Loucy (cell line): ENCODE measurements at regions not wholly inside any gene's neighbourhood (a gene's known extent, or its start where the extent isn't known, plus 50 kb on each side); places are given as distances from the start of the nearest gene placed in this dataset.
A peak's percentile ranks its signal among the peaks of the same experiment; 100 is the strongest.
"Not testable (repeated sequence)": the region's sequence is repeated elsewhere in the genome, so short reads cannot be mapped to it uniquely, and the experiment has no call there.

Experiments used
- H2AFZ ChIP-seq: fragments of 200-600 bp; sonication (generic); 2 replicates; pipeline ENCODE4 v1.6.0; 2016; ENCODE audit warnings: antibody characterized with exemption, mild to moderate bottlenecking, low read length, moderate library complexity
- H3F3A ChIP-seq: fragments of 200-600 bp; 2 replicates; pipeline ENCODE4 v1.6.0; 2016; ENCODE audit warnings: antibody characterized with exemption, low read depth, mild to moderate bottlenecking
- H3K27me3 ChIP-seq: fragments of 200-600 bp; sonication (generic); 2 replicates; pipeline ENCODE4 v1.6.1; 2014; ENCODE audit warnings: low read length, mild to moderate bottlenecking; ENCODE audit not compliant: insufficient read depth, poor library complexity, severe bottlenecking
- H3K36me3 ChIP-seq: fragments of 200-600 bp; sonication (generic); 2 replicates; pipeline ENCODE4 v1.6.1; 2016; ENCODE audit warnings: low read length; ENCODE audit not compliant: insufficient read depth
- H3K4me1 ChIP-seq: fragments of 200-600 bp; sonication (generic); 2 replicates; pipeline ENCODE4 v1.5.1; 2014; ENCODE audit warnings: low read length, mild to moderate bottlenecking; ENCODE audit not compliant: insufficient read depth, poor library complexity, severe bottlenecking
- H3K4me2 ChIP-seq: fragments of 200-600 bp; sonication (generic); 2 replicates; pipeline ENCODE4 v1.6.0; 2014; ENCODE audit warnings: antibody characterized with exemption, low read length, low read depth, mild to moderate bottlenecking; ENCODE audit not compliant: poor library complexity, severe bottlenecking
- H3K4me3 ChIP-seq: fragments of 200-600 bp; sonication (generic); 2 replicates; pipeline ENCODE4 v1.5.1; 2014; ENCODE audit warnings: low read length, mild to moderate bottlenecking, mixed read lengths; ENCODE audit not compliant: poor library complexity, severe bottlenecking
- H3K79me2 ChIP-seq: fragments of 200-600 bp; sonication (generic); 2 replicates; pipeline ENCODE4 v1.6.1; 2014; ENCODE audit warnings: low read length; ENCODE audit not compliant: insufficient read depth
- H3K9ac ChIP-seq: fragments of 200-600 bp; sonication (generic); 2 replicates; pipeline ENCODE4 v1.6.0; 2014; ENCODE audit warnings: mild to moderate bottlenecking, low read depth, low read length, moderate library complexity; ENCODE audit not compliant: poor library complexity, severe bottlenecking
- H3K9me2 ChIP-seq: fragments of 200-600 bp; sonication (generic); replicated peaks from 2 replicates; pipeline ENCODE4 v1.6.1; 2016; ENCODE audit warnings: low read depth, low read length, mixed read lengths
- H3K9me3 ChIP-seq: fragments of 200-600 bp; sonication (generic); 2 replicates; pipeline ENCODE4 v1.6.1; 2014; ENCODE audit warnings: mild to moderate bottlenecking, antibody characterized with exemption, low read length, low read depth; ENCODE audit not compliant: insufficient read depth
- H4K20me1 ChIP-seq: fragments of 200-600 bp; sonication (generic); 2 replicates; pipeline ENCODE4 v1.6.0; 2014; ENCODE audit warnings: antibody characterized with exemption, low read length, mild to moderate bottlenecking; ENCODE audit not compliant: insufficient read depth, poor library complexity, severe bottlenecking
- EZH2phosphoT487 ChIP-seq: fragments of 200-600 bp; IDR thresholded peaks from 2 replicates; pipeline ENCODE4 v1.6.1; 2018; ENCODE audit warnings: antibody characterized with exemption, mild to moderate bottlenecking, moderate library complexity, borderline replicate concordance
- TF ChIP-seq, protein P1 (sequence below): fragments of 200-600 bp; sonication (generic); conservative IDR thresholded peaks from 2 replicates; pipeline ENCODE4 v1.5.1; 2014; ENCODE audit warnings: mild to moderate bottlenecking, antibody characterized with exemption, low read length

DNA sequence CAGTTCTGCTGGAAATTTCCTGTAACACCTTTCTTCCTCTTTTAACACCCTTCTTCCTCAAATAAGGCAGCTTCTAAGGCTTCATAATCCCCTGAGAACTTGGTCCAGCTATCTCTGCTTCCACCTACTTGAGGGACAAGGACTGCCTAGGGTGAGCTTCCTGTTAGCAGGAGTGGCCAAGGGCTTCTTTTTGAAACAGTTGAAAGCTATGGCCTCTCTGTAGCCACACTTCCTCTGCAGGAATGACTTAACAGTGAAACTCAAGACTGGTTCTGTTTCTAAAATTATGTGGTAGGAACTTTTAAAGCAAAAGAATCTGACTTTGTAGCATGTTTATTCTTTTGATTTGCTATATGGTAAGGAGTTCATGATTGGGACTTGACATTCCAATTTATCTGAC is 108.5 kb upstream of the WDR1 start:
- H3K9me2 ChIP-seq: no peaks in the 10 kb centered on the region
- no peaks in the 10 kb centered on the region for H3K79me2 ChIP-seq
- H4K20me1 ChIP-seq: no peaks in the 10 kb centered on the region
- no peak overlapping the region for H3K4me3 ChIP-seq
- H3K9ac ChIP-seq: no peak overlapping the region
- no peaks in the 10 kb centered on the region for H3K9me3 ChIP-seq
- no peak overlapping the region for H3K4me2 ChIP-seq
- H3K27me3 ChIP-seq: no peaks in the 10 kb centered on the region
- no peaks in the 10 kb centered on the region for H3K36me3 ChIP-seq
- peaks cover 7% of the 10 kb centered on the region for H3K4me1 ChIP-seq
- H3F3A ChIP-seq: no peaks in the 10 kb centered on the region
- no peak for TF ChIP-seq EZH2phosphoT487
- TF ChIP-seq, protein P1, sequence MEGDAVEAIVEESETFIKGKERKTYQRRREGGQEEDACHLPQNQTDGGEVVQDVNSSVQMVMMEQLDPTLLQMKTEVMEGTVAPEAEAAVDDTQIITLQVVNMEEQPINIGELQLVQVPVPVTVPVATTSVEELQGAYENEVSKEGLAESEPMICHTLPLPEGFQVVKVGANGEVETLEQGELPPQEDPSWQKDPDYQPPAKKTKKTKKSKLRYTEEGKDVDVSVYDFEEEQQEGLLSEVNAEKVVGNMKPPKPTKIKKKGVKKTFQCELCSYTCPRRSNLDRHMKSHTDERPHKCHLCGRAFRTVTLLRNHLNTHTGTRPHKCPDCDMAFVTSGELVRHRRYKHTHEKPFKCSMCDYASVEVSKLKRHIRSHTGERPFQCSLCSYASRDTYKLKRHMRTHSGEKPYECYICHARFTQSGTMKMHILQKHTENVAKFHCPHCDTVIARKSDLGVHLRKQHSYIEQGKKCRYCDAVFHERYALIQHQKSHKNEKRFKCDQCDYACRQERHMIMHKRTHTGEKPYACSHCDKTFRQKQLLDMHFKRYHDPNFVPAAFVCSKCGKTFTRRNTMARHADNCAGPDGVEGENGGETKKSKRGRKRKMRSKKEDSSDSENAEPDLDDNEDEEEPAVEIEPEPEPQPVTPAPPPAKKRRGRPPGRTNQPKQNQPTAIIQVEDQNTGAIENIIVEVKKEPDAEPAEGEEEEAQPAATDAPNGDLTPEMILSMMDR: no peak
- H2AFZ ChIP-seq: peak overlapping the region; percentile 49; the same call in 1 of the 2 replicates

DNA sequence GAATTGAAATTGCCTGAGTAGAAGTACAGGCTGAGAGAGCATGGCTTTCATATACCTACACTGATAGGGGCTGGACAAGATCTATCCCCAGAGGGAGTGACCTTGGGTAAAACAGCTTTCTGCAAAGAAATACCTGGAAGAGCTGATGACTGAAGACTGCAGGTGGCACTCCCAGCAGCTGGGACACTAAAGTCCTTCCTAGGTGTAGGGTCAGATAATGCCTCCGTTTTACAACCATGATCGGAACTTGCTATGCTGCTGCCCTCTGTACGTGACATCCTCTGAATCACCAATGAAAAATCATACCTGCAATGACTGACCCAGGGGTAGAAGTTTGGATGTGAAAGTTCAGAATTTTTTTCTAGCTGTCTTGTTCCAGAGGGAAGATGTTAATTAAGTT is 107.2 kb upstream of the WDR1 start:
- no peak overlapping the region for H3K4me2 ChIP-seq
- no peaks in the 10 kb centered on the region for H3K79me2 ChIP-seq
- peaks cover 7% of the 10 kb centered on the region for H3K4me1 ChIP-seq
- TF ChIP-seq EZH2phosphoT487: no peak
- TF ChIP-seq, protein P1: no peak
- H3K9me2 ChIP-seq: no peaks in the 10 kb centered on the region
- no peaks in the 10 kb centered on the region for H3F3A ChIP-seq
- no peaks in the 10 kb centered on the region for H3K27me3 ChIP-seq
- no peaks in the 10 kb centered on the region for H3K9me3 ChIP-seq
- H3K36me3 ChIP-seq: no peaks in the 10 kb centered on the region
- H4K20me1 ChIP-seq: no peaks in the 10 kb centered on the region
- no peak overlapping the region for H3K9ac ChIP-seq
- no peak overlapping the region for H3K4me3 ChIP-seq
- no peak overlapping the region for H2AFZ ChIP-seq

DNA sequence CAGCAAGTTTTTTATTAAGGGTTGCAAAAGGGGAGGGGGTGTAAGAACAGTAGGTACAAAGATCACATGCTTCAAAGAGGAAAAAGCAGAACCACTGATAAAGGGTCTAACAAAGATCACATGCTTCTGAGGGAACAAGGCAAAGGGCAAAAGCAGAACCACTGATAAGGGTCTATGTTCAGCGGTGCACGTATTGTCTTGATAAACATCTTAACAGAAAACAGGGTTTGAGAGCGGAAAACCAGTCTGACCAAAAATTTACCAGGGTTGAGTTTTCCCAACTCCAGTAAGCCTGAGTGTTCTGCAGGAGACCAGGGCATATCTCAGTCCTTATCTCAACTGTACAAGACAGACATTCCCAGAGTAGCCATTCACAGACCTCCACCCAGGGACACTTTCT is 96.9 kb upstream of the WDR1 start:
- not testable (repeated sequence) for H3F3A ChIP-seq, H3K36me3 ChIP-seq, H3K9ac ChIP-seq

DNA sequence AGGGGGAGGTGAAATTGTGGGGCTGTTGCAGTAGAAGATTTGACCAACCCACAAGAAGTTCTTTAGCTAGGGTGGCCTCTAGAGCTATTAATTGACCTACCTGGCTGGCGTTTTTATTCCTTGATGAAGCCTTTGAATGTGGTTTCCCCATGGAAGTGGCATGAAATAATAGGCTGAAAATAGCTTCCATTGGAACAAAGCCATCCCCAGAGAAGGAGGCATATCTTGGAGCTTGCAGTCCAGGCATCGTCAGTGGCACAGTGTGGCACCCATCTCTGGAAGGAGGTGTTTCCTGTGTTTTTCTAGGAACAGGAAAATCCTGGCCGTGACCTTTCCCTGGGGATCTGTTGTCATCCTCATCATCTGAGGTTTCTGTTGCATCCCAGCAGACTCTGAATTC is 96.3 kb upstream of the WDR1 start:
- H3K27me3 ChIP-seq: no peaks in the 10 kb centered on the region
- TF ChIP-seq EZH2phosphoT487: no peak
- TF ChIP-seq, protein P1: no peak
- no peak overlapping the region for H3K4me2 ChIP-seq
- H3F3A ChIP-seq: no peaks in the 10 kb centered on the region
- H4K20me1 ChIP-seq: no peaks in the 10 kb centered on the region
- H3K9me3 ChIP-seq: no peaks in the 10 kb centered on the region
- H3K9me2 ChIP-seq: no peaks in the 10 kb centered on the region
- H2AFZ ChIP-seq: no peak overlapping the region
- no peaks in the 10 kb centered on the region for H3K79me2 ChIP-seq
- H3K9ac ChIP-seq: no peak overlapping the region
- H3K4me1 ChIP-seq: no peaks in the 10 kb centered on the region
- H3K4me3 ChIP-seq: no peak overlapping the region
- H3K36me3 ChIP-seq: no peaks in the 10 kb centered on the region

More for the DNA sequence above, 96.9 kb upstream of the WDR1 start:
- not testable (repeated sequence) for H2AFZ ChIP-seq, H3K4me3 ChIP-seq, H4K20me1 ChIP-seq, H3K4me2 ChIP-seq, H3K4me1 ChIP-seq, H3K9me3 ChIP-seq, H3K9me2 ChIP-seq, H3K27me3 ChIP-seq, H3K79me2 ChIP-seq
